ENCODE measurements at regions not wholly inside any gene's neighbourhood (a gene's known extent, or its start where the extent isn't known, plus 50 kb on each side); places are given as distances from the start of the nearest gene placed in this dataset.
"Not testable (repeated sequence)": the region's sequence is repeated elsewhere in the genome, so short reads cannot be mapped to it uniquely, and the experiment has no call there.

GRCh38 chr15:95016511-95017229 is 785.3 kb downstream of the MCTP2 start:
- DNase-seq (ENCODE audit: low spot score) = no peak

- no peak for DNase-seq (ENCODE audit: low spot score)
Measured at GRCh38 chr15:95017666-95018328, 786.4 kb downstream of the MCTP2 start.

GRCh38 chr15:95018888-95019545 is 787.7 kb downstream of the MCTP2 start:
- DNase-seq (ENCODE audit: low spot score) = no peak

- no peak for DNase-seq (ENCODE audit: low spot score)
Measured at GRCh38 chr15:95019907-95020306, 788.5 kb downstream of the MCTP2 start.

GRCh38 chr15:95021816-95022215 is 790.5 kb downstream of the MCTP2 start:
- DNase-seq (ENCODE audit: low spot score) = no peak

- no peak for DNase-seq (ENCODE audit: low spot score)
Measured at GRCh38 chr15:95024351-95024750, 793.0 kb downstream of the MCTP2 start.

GRCh38 chr15:95025924-95026728 is 794.8 kb downstream of the MCTP2 start:
- no peak for DNase-seq (ENCODE audit: low spot score)

- no peak for DNase-seq (ENCODE audit: low spot score)
Measured at GRCh38 chr15:95027981-95028380, 796.6 kb downstream of the MCTP2 start.

GRCh38 chr15:95032156-95032555 is 800.8 kb downstream of the MCTP2 start:
- no peak for DNase-seq (ENCODE audit: low spot score)

GRCh38 chr15:95035106-95035505 is 803.7 kb downstream of the MCTP2 start:
- DNase-seq (ENCODE audit: low spot score) = no peak

GRCh38 chr15:95041297-95041696 is 809.9 kb downstream of the MCTP2 start:
- no peak for DNase-seq (ENCODE audit: low spot score)

- DNase-seq (ENCODE audit: low spot score) = not testable (repeated sequence)
Measured at GRCh38 chr15:95043236-95043932, 812.0 kb downstream of the MCTP2 start.

GRCh38 chr15:95043933-95044313 is 812.6 kb downstream of the MCTP2 start:
- no peak for DNase-seq (ENCODE audit: low spot score)

GRCh38 chr15:95044745-95045417 is 813.5 kb downstream of the MCTP2 start:
- no peak for DNase-seq (ENCODE audit: low spot score)

- no peak for DNase-seq (ENCODE audit: low spot score)
Measured at GRCh38 chr15:95051861-95052260, 820.5 kb downstream of the MCTP2 start.

GRCh38 chr15:95059346-95059905 is 828.1 kb downstream of the MCTP2 start:
- DNase-seq (ENCODE audit: low spot score) = no peak

- DNase-seq (ENCODE audit: low spot score) = no peak
Measured at GRCh38 chr15:95068701-95069521, 837.5 kb downstream of the MCTP2 start.

- no peak for DNase-seq (ENCODE audit: low spot score)
Measured at GRCh38 chr15:95075792-95076677, 844.7 kb downstream of the MCTP2 start.

- no peak for DNase-seq (ENCODE audit: low spot score)
Measured at GRCh38 chr15:95076678-95076990, 845.3 kb downstream of the MCTP2 start.
